ENCODE measurements at regions not wholly inside any gene's neighbourhood (a gene's known extent, or its start where the extent isn't known, plus 50 kb on each side); places are given as distances from the start of the nearest gene placed in this dataset.

DNA sequence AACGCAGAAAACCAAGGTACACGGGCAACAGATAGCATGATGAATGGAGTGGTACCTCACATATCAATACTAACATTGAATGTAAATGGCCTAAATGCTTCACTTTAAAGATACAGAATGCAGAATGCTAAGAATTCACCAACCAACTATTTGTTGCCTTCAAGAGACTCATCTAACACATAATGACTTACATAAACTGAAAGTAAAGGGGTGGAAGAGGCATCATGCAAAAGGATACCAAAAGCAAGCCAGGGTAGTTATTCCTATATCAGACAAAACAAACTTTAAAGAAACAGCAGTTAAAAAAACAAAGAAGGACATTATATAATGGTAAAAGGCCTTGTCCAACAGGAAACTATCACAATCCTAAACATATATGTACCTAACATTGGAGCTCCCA lies 137.1 kb upstream of the APP start:
- H3K27ac Mint-ChIP-seq (ENCODE audit: unreplicated experiment) = no peak overlapping the region
- H3K9me3 ChIP-seq = no peaks in the 10 kb centered on the region
- no peaks in the 10 kb centered on the region for H3K4me1 Mint-ChIP-seq (ENCODE audit: low read depth, unreplicated experiment)
- no TSS peak for BruUV-seq (replicated peaks)
- H3K27me3 Mint-ChIP-seq (ENCODE audit: insufficient read depth, unreplicated experiment) = no peaks in the 10 kb centered on the region
- POLR2A ChIA-PET = no interaction called here
- H3K4me3 ChIP-seq (ENCODE audit: low read depth, low read length) = no peak overlapping the region
- H3K36me3 Mint-ChIP-seq (ENCODE audit: insufficient read depth, unreplicated experiment) = no peaks in the 10 kb centered on the region
- CTCF ChIA-PET = no interaction called here
- TF ChIP-seq CTCF (IDR thresholded peaks at IDR 0.05; ENCODE audit: insufficient read depth in 1 of 2, low read depth in 1 of 2, low read length in 1 of 2, severe bottlenecking in 1 of 2, unreplicated experiment in 1 of 2) = no peak
- no peaks in the 10 kb centered on the region for H3K36me3 ChIP-seq (ENCODE audit: control insufficient read depth, insufficient read depth, low read length)
- intact Hi-C loops (cut with micrococcal nuclease; ENCODE audit: unreplicated experiment) = no loop called here
- no peaks in the 10 kb centered on the region for H3K27me3 ChIP-seq (replicated peaks; ENCODE audit: control insufficient read depth, insufficient read depth, low read length)
- DNase-seq = no peak
- no peaks in the 10 kb centered on the region for H3K4me1 ChIP-seq
- no peak overlapping the region for H3K4me3 Mint-ChIP-seq (ENCODE audit: unreplicated experiment)
- H3K9me3 Mint-ChIP-seq (ENCODE audit: unreplicated experiment) = no peaks in the 10 kb centered on the region

DNA sequence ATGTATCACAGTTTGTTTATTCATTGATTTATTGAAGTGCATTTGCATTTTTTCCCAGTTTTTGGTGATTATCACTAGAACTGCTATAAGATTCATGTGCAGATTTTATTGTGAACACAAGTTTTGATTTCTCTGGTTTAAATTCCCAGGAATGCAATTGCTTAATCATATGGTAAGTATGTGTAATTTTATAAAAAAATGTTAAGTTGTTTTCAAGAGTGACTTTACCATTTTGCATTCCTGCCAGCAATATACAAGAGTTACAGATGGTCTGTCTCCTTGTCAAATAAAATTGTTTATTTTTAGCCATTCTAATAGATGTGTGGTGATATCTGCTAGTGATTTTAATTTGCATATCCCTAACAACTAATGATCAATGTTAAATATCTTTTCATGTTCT lies 127.3 kb upstream of the APP start:
- BruUV-seq (replicated peaks) = no TSS peak
- peaks cover 17% of the 10 kb centered on the region for H3K9me3 Mint-ChIP-seq (ENCODE audit: unreplicated experiment)
- no peak overlapping the region for H3K27ac Mint-ChIP-seq (ENCODE audit: unreplicated experiment)
- Histone ChIP-seq H3K36me3 (ENCODE audit: control insufficient read depth, insufficient read depth, low read length) (no peaks in the 10 kb centered on the region), H3K4me3 (ENCODE audit: low read depth, low read length) (no peak overlapping the region), H3K27me3 (replicated peaks; ENCODE audit: control insufficient read depth, insufficient read depth, low read length) (no peaks in the 10 kb centered on the region), H3K4me1 (no peaks in the 10 kb centered on the region), H3K9me3 (0 out of 2 replicates have a peak, but pooled peaks cover 6% of the 10 kb centered on the region)
- no peak for TF ChIP-seq CTCF (IDR thresholded peaks at IDR 0.05; ENCODE audit: insufficient read depth in 1 of 2, low read depth in 1 of 2, low read length in 1 of 2, severe bottlenecking in 1 of 2, unreplicated experiment in 1 of 2)
- ChIA-PET CTCF (no interaction called here), POLR2A (no interaction called here)
- H3K4me1 Mint-ChIP-seq (ENCODE audit: low read depth, unreplicated experiment) = no peaks in the 10 kb centered on the region
- no peaks in the 10 kb centered on the region for H3K36me3 Mint-ChIP-seq (ENCODE audit: insufficient read depth, unreplicated experiment)
- no peak for DNase-seq
- H3K27me3 Mint-ChIP-seq (ENCODE audit: insufficient read depth, unreplicated experiment) = no peaks in the 10 kb centered on the region
- H3K4me3 Mint-ChIP-seq (ENCODE audit: unreplicated experiment) = no peak overlapping the region
- intact Hi-C loops (cut with micrococcal nuclease; ENCODE audit: unreplicated experiment) = no loop called here

DNA sequence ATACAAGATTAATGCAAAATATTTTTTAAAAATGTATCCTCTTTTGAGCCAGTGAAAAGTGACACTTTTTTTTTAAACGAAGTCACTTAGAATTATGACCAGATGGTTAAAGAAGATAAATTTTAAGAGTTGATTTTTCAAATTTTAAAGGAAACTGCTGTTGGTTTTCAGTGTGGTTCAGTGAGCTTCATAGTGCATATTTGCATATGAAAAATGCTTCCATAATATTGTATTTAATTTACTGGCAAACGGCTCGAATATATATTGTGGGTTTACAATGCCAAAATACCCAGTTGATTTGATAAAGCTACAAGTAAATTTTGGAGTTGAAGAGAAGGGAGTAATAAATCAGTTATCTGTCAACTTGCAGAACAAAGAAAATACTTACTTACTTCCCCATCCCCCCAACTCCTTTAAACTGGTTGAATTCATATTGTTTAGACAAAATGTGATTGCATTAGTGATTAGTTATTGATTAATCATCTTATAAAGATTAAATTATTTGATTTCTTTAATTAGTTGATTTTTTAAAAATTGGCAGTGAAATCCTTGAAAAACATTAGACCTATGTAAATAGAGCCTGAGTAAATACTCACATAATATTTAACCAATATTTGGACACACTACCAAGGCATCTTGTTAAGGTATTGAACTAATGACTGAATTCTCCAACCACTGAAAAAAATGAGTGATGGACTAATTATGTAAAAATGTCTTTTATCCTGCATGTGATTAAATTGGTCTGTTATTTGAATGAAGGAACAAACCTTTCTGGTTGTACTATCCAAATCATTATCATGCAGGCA lies 122.8 kb upstream of the APP start:
- Mint-ChIP-seq H3K27me3 (ENCODE audit: insufficient read depth, unreplicated experiment) (no peaks in the 10 kb centered on the region), H3K4me1 (ENCODE audit: low read depth, unreplicated experiment) (no peaks in the 10 kb centered on the region), H3K9me3 (ENCODE audit: unreplicated experiment) (peaks cover 17% of the 10 kb centered on the region), H3K4me3 (ENCODE audit: unreplicated experiment) (no peak overlapping the region), H3K36me3 (ENCODE audit: insufficient read depth, unreplicated experiment) (no peaks in the 10 kb centered on the region), H3K27ac (ENCODE audit: unreplicated experiment) (no peak overlapping the region)
- no peak for TF ChIP-seq CTCF (IDR thresholded peaks at IDR 0.05; ENCODE audit: insufficient read depth in 1 of 2, low read depth in 1 of 2, low read length in 1 of 2, severe bottlenecking in 1 of 2, unreplicated experiment in 1 of 2)
- Histone ChIP-seq H3K27me3 (replicated peaks; ENCODE audit: control insufficient read depth, insufficient read depth, low read length) (no peaks in the 10 kb centered on the region), H3K4me3 (ENCODE audit: low read depth, low read length) (no peak overlapping the region), H3K9me3 (0 out of 2 replicates have a peak, but pooled peaks cover 6% of the 10 kb centered on the region), H3K36me3 (ENCODE audit: control insufficient read depth, insufficient read depth, low read length) (no peaks in the 10 kb centered on the region), H3K4me1 (no peaks in the 10 kb centered on the region)
- DNase-seq = no peak
- intact Hi-C loops (cut with micrococcal nuclease; ENCODE audit: unreplicated experiment) = no loop called here
- BruUV-seq (replicated peaks) = no TSS peak
- ChIA-PET CTCF (no interaction called here), POLR2A (no interaction called here)

All from Caco-2 (cell line).